Islet precursor cell (in vitro differentiated cells): ENCODE measurements at regions not wholly inside any gene's neighbourhood (a gene's known extent, or its start where the extent isn't known, plus 50 kb on each side); places are given as distances from the start of the nearest gene placed in this dataset.

Experiments used
- DNase-seq: peaks from one replicate; pipeline ENCODE4 v3.0.0-alpha.2; 2018

GRCh38 chr14:49527221-49527620 lies 59.0 kb downstream of the RPS29 start:
- no peak for DNase-seq

DNA sequence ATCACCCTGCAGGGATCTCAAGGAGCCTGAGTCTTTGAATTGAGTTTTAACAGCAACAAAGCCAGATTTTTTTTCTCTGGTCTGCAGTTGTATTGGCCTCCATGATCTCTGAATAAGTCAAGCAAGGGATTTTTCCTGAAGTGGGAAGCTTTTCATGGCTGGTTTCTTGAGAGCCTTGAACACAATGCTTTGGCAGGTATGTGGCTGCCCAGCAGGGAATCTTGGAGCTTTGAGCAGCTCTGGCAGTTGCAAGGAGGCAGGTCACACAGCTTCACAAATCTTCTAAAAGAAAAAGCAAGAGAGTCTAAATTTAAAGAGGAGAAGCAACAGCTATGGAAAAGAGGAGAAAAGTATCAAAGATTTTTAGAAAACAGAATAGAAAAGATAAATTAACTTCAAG lies 60.1 kb downstream of the RPS29 start:
- DNase-seq: no peak

GRCh38 chr14:49516286-49516685 lies 69.9 kb downstream of the RPS29 start:
- no peak for DNase-seq

GRCh38 chr14:49512571-49512970 lies 73.6 kb downstream of the RPS29 start:
- DNase-seq: no peak

DNA sequence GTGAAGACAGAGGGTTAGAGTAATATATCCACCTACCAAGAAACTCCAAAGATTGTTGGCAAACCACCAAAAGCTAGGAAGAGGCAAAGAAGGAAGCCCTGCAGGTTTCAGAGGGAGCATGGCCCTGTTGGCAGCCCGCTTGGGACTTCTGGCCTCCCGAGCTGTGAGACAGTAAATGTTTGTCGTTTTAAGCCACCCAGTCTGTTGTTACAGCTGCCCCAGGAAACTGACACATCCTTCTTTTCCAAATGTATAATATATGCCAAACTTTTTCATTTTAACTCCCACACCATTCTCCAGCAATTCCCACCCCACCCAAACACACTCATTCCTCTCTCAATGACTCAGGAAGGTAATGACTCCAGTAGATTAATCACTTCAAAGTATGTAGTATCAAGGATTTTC lies 74.0 kb downstream of the RPS29 start:
- no peak for DNase-seq

DNA sequence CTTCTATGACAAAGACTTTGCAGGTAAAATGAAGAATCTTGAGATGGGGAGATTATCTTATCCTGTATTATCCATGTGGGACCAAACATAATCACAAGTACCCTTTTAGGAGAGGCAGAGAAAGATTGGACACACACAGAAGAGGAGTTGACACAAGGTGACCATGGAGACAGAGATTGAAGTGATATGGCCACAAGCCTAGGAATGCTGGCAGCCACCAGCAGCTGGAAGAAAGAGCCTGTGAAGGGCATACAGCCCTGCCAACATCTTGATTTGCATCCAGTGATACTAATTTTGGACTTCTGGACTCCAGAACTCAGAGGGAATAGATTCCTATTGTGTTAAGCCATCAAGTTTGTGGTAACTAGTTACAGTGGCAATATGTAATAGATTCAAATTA lies 78.1 kb downstream of the RPS29 start:
- DNase-seq: no peak

DNA sequence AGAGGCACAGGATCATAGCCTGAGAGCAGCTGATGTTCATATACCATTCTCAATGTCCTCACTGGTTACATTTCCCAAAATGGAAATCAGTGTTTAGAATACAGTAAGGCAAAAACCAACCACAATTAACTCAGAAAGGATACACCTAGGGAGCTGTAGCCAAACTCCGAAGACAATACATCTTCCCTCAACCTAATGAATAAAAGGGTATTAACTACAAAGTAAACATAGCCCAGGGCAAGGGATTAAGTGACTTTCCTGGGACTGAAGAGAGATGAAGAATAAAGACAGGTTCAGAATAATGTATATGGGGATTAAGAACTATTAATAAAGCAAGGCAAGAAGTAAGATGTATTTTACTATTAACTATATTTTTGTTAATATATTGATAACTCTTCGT lies 79.5 kb downstream of the RPS29 start:
- DNase-seq: no peak

DNA sequence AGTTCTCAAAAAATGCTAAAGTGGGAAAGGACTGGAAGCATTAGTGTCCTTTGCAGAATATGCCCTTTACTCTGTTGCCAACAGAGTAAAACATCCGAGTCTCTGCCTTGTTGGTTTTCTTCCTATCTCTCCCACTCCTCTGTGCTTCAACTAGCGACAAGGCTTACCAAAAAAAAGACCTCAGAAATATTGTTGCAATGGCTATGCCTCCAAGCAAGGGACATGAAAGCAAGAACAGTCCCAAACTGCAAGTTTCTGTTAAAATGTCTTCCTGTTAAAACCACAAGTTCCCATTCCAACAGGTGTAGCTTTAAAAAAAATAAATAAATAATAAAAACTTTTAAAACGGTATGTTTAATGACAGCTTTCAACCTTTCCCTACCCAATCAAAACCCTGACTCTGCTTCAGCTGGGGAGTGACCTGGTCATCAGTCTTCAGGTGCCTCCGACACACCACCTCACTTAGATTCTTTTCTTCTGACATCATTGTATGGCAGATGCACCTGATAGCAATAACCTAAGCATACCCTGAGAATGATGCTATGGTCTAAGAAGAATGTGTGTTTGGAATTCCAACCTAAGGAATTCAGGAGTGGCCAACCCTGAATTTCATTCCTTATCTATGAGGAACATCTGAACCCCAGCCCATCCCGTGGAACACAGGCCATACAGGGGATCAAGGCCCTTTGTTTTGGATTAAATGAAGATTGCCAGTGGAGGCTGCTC lies 81.0 kb downstream of the RPS29 start:
- peak; percentile 85 for DNase-seq

DNA sequence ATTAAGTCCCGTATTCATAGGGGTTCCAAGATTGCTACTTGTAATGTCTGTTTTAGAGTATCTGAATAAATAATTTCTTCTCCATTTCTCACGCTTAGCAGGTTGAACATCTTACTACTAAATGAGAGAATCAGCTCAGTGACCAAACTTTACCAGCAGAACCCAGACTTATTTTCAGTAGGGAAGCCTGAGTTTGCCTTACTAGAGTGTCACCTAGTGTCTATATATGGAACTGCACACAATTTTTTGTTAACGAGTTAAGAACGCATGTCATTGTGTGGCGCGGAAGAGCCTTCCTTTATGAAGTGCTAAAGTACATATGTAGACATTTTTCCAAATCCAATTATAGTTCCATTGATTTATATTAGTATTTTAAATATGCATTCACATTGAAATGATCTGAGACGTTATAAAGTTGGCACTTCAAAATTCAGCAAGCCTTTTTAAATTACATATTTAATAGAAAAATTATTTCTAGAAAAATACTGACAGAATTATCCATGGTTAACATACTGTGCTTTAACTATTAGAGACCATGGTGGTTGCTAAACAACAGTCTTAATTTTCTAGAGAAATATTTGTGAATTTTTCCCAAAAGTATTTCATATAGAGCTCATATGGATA lies 88.3 kb downstream of the RPS29 start:
- no peak for DNase-seq

GRCh38 chr14:49497267-49497666 lies 88.9 kb downstream of the RPS29 start:
- no peak for DNase-seq

DNA sequence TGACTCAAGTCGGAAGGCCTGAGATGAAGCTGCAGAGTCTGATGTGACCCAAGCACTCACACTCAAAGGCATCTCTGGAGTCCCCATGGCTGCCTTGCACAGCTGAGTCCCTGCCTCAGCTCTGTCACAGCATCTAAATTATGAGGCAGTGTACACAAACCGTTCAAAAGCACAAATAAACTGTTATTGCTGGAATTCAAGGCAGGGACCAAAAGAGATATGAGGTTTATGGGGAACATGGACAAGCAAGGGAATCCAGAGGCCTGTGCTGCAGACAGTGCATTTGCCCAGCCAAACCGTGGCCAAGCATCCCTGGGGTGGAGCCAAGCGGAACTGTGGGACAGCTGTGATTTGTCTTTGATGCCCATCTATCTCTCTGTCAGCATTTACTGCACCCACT lies 91.3 kb downstream of the RPS29 start:
- no peak for DNase-seq

- no peak for DNase-seq
Measured at GRCh38 chr14:49493557-49493956, 92.6 kb downstream of the RPS29 start.

DNA sequence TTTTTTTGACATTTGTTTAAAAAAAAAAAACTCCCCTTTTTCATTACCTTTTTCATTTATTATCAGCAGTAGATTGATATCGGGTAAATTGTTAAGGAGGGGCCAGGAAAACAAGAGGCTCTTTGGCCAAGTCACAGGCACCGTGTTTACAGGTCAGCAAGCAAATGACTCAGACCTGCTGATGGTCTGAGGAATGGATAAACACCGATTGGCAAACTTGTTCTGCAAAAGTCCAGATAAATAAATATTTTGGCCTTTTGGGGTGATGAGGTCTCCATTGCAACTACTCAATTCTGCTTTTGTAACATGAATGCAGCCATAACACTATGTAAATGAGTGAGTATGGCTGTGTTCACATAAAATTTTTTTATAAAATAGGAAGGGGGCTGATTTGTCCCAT lies 94.0 kb downstream of the RPS29 start:
- no peak for DNase-seq

DNA sequence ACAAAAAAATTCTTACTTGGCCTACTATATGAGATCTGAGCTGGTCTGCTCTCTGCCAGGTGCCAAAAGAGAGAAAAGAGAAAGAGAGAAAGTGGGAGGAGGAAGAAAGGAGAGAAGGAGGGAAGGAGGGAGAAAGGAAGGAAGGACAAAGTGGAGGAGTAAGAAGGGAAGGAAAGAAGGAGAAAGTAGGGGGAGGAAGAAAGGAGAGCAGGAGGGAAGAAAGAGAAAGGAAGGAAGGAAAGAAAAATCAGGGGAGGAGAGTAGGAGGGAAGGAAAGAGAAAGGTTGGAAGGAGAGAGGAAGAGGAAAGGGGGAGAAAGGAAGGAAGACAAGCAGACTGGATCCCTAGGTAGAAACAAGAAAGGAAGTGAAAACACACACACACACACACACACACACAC lies 96.8 kb downstream of the RPS29 start:
- no peak for DNase-seq

- DNase-seq: no peak
Measured at GRCh38 chr14:49487238-49487637, 98.9 kb downstream of the RPS29 start.

DNA sequence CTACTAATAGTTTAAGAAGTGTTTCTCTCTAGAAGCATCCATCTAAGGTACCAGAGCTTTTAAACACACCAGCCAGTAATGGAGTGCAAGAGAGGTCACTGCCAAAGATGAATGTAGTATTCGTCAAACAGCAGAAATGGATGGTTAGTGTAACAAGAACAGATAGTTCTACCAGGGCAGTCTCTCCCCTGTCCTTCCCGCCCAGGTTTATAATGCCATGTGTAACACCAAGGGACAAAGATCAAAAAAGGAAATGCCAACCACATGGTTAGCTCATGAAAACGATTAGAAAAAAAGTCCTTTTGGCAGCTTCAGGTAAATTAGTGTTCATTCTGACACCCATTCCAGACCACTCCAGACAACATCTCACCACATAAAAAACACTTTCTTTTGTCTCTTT lies 100.9 kb downstream of the RPS29 start:
- no peak for DNase-seq

DNA sequence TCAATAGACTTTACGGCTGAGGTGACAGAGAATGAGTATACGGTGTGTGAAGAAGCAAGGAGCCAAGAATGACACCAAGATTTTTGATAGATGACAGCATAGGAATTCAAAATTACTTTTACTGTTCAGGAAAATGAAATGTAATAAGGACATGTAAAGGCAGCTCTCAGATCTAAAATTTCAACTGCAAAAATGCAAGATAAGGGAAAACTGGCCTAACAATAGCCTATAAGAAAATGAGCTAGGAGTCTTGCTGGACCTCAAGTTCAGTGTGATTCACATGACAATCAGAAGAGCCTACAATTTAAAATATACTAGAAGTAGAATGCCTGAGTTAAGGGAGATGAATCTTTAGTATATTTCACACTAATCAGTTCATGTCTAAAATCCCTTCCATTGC lies 102.0 kb downstream of the RPS29 start:
- no peak for DNase-seq

GRCh38 chr14:49483268-49483667 lies 102.9 kb downstream of the RPS29 start:
- no peak for DNase-seq

DNA sequence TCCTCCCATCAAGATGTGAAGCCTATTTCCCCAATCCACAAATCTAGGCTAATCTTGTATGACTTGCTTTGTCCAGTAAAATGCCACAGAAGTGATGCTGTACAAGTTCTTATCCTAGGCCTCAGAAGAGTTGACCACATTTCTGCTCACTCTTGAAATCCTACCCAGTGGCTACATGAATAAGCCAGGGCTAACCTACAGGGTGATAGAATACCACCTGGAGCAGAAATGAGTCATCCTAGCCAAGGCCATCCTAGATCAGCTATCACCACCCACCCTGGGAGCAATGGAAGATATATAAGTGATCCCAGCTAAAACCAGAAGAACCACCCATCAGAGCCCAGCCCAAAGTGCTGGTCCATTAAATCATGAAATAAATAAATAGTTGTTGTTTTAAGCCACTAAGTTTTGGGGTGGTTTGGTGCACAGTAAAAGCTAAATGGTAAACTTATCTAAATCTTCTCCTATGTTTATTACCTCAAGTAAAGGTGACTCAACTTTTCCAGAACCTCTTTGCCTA lies 105.1 kb downstream of the RPS29 start:
- no peak for DNase-seq

- no peak for DNase-seq
Measured at GRCh38 chr14:49480053-49480760, 106.0 kb downstream of the RPS29 start.

DNA sequence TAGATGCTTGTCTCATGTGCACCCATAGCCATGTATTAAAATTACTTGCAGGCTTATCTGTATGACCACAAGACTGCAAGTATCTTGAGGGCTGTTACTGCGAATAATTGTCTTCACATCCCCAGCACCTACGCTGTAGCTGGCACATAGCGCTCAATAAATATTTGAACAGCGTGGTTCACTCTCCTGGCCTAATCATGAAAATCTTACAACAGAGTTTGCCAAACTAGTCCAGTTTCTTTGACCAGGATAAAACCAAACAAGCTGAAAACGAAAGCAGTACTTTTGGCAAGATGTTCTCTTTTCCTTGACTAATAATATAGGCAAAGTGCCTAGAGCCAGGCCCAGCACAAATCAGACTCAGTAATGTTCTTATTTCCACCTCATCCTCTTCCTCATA lies 106.7 kb downstream of the RPS29 start:
- DNase-seq: no peak

GRCh38 chr14:49478784-49479183 lies 107.4 kb downstream of the RPS29 start:
- no peak for DNase-seq

DNA sequence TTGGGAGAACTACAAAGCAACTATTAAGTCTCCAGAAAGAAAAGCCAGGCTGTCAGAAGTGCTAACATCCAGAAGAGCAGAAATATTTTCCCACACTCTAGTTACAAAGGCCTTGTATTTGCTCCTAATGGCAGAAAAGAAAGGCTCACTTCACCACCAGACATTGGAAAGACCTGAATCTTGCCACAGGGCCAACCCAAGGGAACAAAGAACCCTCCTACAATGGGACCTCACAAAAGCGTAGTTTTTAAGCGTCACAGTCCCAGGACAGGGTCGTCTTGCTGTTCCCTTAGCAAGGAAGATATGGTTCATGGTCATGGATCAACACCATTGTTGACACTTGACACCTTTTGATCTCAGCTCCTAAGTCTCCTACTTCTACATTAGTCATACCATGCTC lies 119.1 kb downstream of the RPS29 start:
- DNase-seq: no peak

DNA sequence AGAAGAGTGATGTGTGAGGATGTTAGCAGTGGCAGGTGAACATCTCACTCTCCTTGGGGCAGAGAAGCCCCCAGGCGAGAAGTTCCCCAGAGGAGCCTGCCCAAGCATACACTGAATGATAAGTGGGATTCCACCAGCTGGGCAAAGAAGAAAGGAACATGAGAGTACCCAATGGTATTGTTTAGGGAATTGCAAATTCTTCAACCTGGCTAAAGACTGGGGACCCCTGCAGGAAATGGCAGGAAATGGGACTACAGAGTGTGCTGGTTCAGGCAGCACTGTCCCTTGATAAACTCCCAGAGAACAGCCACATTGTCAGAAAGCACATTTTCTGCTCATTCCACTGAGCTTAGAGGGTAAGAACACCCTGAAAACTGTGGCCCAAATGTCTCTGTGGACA lies 121.3 kb downstream of the RPS29 start:
- no peak for DNase-seq
